Endothelial cell of umbilical vein (primary cell): ENCODE measurements at regions not wholly inside any gene's neighbourhood (a gene's known extent, or its start where the extent isn't known, plus 50 kb on each side); places are given as distances from the start of the nearest gene placed in this dataset.

Experiments used
- BruUV-seq: library from RNA; stranded (reverse); fragments of 400-500 nt; replicated peaks from 2 replicates; lab custom pipeline; 2021; lab: Mats Ljungman, UMichigan
- CTCF ChIA-PET: fragments of 300-600, 350-600 bp; sonication (Branson Sonifier 250); formaldehyde crosslinking; loops from one replicate; lab custom pipeline; 2021; ENCODE audit warnings: antibody characterized with exemption, inconsistent platforms; lab: Charles Lee
- POLR2A ChIA-PET: fragments of 300-600, 350-600 bp; sonication (Branson Sonifier 250); formaldehyde crosslinking; loops from one replicate; lab custom pipeline; 2021; ENCODE audit warnings: antibody characterized with exemption, inconsistent platforms; lab: Charles Lee
- DNase-seq: peaks from one replicate; pipeline ENCODE4 v3.0.0-alpha.2; 2011; ENCODE audit warnings: low read depth, low spot score
- FAIRE-seq: peaks from 2 replicates; lab custom pipeline; 2011; peaks lifted over from hg19 to GRCh38; lab: Jason Lieb, UNC
- H2AFZ ChIP-seq: 2 replicates; pipeline ENCODE4 v1.6.0; 2012; ENCODE audit warnings: low read depth, low read length, control low read depth, inconsistent platforms
- H3K27ac ChIP-seq: 2 replicates; pipeline ENCODE4 v1.5.1; 2011; ENCODE audit warnings: low read depth, mild to moderate bottlenecking, control low read depth, low read length, moderate library complexity; ENCODE audit not compliant: insufficient read depth
- H3K27me3 ChIP-seq, 2 experiments: 2 replicates each; pipeline versions ENCODE4 v1.6.0 to v1.6.1; 2011; ENCODE audit warnings: low read length in 2 of 2, mixed read lengths in 1 of 2; ENCODE audit not compliant: control insufficient read depth in 2 of 2, insufficient read depth in 2 of 2
- H3K36me3 ChIP-seq, 2 experiments: 2 replicates in 1 of 2; 3 replicates in 1 of 2; pipeline ENCODE4 v1.5.1; 2011; ENCODE audit warnings: low read length in 2 of 2, mild to moderate bottlenecking in 1 of 2, moderate library complexity in 1 of 2; ENCODE audit not compliant: control insufficient read depth in 2 of 2, insufficient read depth in 2 of 2; ENCODE audit errors: extremely low read depth in 1 of 2
- H3K4me1 ChIP-seq: 3 replicates; pipeline ENCODE4 v1.5.1; 2011; ENCODE audit warnings: mild to moderate bottlenecking, low read length; ENCODE audit not compliant: control insufficient read depth, insufficient read depth; ENCODE audit errors: extremely low read depth
- H3K4me2 ChIP-seq: 2 replicates; pipeline ENCODE4 v1.6.1; 2011; ENCODE audit warnings: low read length, control low read depth, mixed read lengths; ENCODE audit not compliant: insufficient read depth
- H3K4me3 ChIP-seq, 3 experiments: fragments of 200-600 bp in 1 of 3; sonication (generic), shearing (Covaris generic) in 1 of 3; replicated peaks in 1 of 3; 2 replicates each; pipeline ENCODE4 v1.5.1; 2011 to 2016; ENCODE audit warnings: control low read depth in 3 of 3, low read length in 3 of 3, mild to moderate bottlenecking in 2 of 3, inconsistent platforms in 1 of 3, low read depth in 1 of 3, moderate library complexity in 1 of 3; ENCODE audit not compliant: insufficient read depth in 1 of 3
- H3K79me2 ChIP-seq: 2 replicates; pipeline ENCODE4 v1.6.0; 2012; ENCODE audit warnings: low read length, inconsistent platforms; ENCODE audit not compliant: control insufficient read depth, insufficient read depth
- H3K9ac ChIP-seq: replicated peaks from 2 replicates; pipeline ENCODE3; 2011; ENCODE audit warnings: low read length, control low read depth; ENCODE audit not compliant: insufficient read depth; ENCODE audit errors: extremely low read depth
- H3K9me1 ChIP-seq: replicated peaks from 3 replicates; pipeline ENCODE4 v1.6.0; 2011; ENCODE audit warnings: mild to moderate bottlenecking, low read length; ENCODE audit not compliant: control insufficient read depth, insufficient read depth; ENCODE audit errors: extremely low read depth
- H3K9me3 ChIP-seq: replicated peaks from 2 replicates; pipeline ENCODE4 v1.5.1; 2012; ENCODE audit warnings: low read length, inconsistent platforms; ENCODE audit not compliant: control insufficient read depth, insufficient read depth
- H4K20me1 ChIP-seq: replicated peaks from 2 replicates; pipeline ENCODE3; 2011; ENCODE audit warnings: mild to moderate bottlenecking, low read length; ENCODE audit not compliant: control insufficient read depth, insufficient read depth; ENCODE audit errors: extremely low read depth
- EZH2 ChIP-seq: IDR thresholded peaks from 2 replicates; pipeline ENCODE4 v1.6.1; 2012; ENCODE audit warnings: borderline replicate concordance, low read depth, mild to moderate bottlenecking, moderate library complexity, low read length, inconsistent platforms; ENCODE audit not compliant: severe bottlenecking
- FOS ChIP-seq: IDR thresholded peaks from 2 replicates; pipeline ENCODE4 v1.6.1; 2011; ENCODE audit warnings: mild to moderate bottlenecking, low read length, moderate library complexity, borderline replicate concordance; ENCODE audit not compliant: insufficient read depth
- GATA2 ChIP-seq: IDR thresholded peaks from 2 replicates; pipeline ENCODE4 v1.7.0; 2011; ENCODE audit warnings: low read depth, mild to moderate bottlenecking, moderate library complexity, mixed read lengths, low read length; ENCODE audit not compliant: insufficient read length, insufficient read depth
- JUN ChIP-seq: IDR thresholded peaks from 2 replicates; pipeline ENCODE4 v1.6.1; 2011; ENCODE audit warnings: borderline replicate concordance, low read depth; ENCODE audit not compliant: insufficient read length, insufficient read depth
- MAX ChIP-seq: IDR thresholded peaks from 2 replicates; pipeline ENCODE4 v1.6.1; 2011; ENCODE audit not compliant: insufficient read depth, insufficient read length
- MYC ChIP-seq: IDR thresholded peaks from one replicate; pipeline ENCODE4 v1.6.1; 2011; ENCODE audit warnings: mild to moderate bottlenecking, low read depth, low read length
- POLR2A ChIP-seq: IDR thresholded peaks from 2 replicates; pipeline ENCODE4 v1.6.1; 2012; ENCODE audit warnings: low read depth, mild to moderate bottlenecking, control low read depth, low read length
- POLR2AphosphoS5 ChIP-seq: IDR thresholded peaks from 2 replicates; pipeline ENCODE4 v1.6.1; 2012; ENCODE audit warnings: low read depth, mild to moderate bottlenecking, control low read depth, low read length, moderate library complexity; ENCODE audit not compliant: insufficient read depth
- dilution Hi-C: fragments of 300-500 bp; cut with MboI; formaldehyde crosslinking; loops from one replicate; pipeline ENCODE4 v1.15.0; 2019; ENCODE audit warnings: low sequenced_read_pairs; ENCODE audit not compliant: extremely low pct_ligation_motif_present
- intact Hi-C: fragments of 100-400 bp; cut with micrococcal nuclease; formaldehyde crosslinking; loops from one replicate; pipeline ENCODE4 v1.10.0; 2022
- TF ChIP-seq, protein P1 (sequence below), 2 donors: IDR thresholded peaks; 1 replicate in 1 of 2; 2 replicates in 1 of 2; pipeline ENCODE4 v1.5.1; 2011; ENCODE audit warnings: low read length in 2 of 2, mild to moderate bottlenecking in 2 of 2, moderate library complexity in 2 of 2, control low read depth in 1 of 2, inconsistent platforms in 1 of 2, low read depth in 1 of 2; ENCODE audit not compliant: insufficient read depth in 1 of 2; ENCODE audit errors: extremely low read depth in 1 of 2

GRCh38 chr3:56919137-56919796 lies 117.5 kb upstream of the ARHGEF3 start:
- Histone ChIP-seq H3K27ac (no peak overlapping the region), H3K4me3 (no peak overlapping the region), H3K9me1 (no peaks in the 10 kb centered on the region), H3K27me3 (no peaks in the 10 kb centered on the region), H3K4me1 (peaks cover 50% of the 10 kb centered on the region), H3K36me3 (no peaks in the 10 kb centered on the region), H3K4me2 (no peak overlapping the region), H2AFZ (no peak overlapping the region), H3K79me2 (no peaks in the 10 kb centered on the region), H3K9ac (no peak overlapping the region), H3K9me3 (no peaks in the 10 kb centered on the region), H4K20me1 (no peaks in the 10 kb centered on the region)
- BruUV-seq = no TSS peak
- FAIRE-seq (no peak), DNase-seq (no peak)
- ChIA-PET CTCF (no interaction called here), POLR2A (no interaction called here)
- intact Hi-C loops (loop anchor here (5.0 kb wide), 1 partner anchor 42 kb away; no protein-coding TSS in a partner anchor), dilution Hi-C loops (no loop called here)
- TF ChIP-seq EZH2 (no peak), POLR2A (no peak), GATA2 (no peak), MAX (no peak), FOS (no peak), POLR2AphosphoS5 (no peak), JUN (no peak), MYC (no peak)
- TF ChIP-seq, protein P1, sequence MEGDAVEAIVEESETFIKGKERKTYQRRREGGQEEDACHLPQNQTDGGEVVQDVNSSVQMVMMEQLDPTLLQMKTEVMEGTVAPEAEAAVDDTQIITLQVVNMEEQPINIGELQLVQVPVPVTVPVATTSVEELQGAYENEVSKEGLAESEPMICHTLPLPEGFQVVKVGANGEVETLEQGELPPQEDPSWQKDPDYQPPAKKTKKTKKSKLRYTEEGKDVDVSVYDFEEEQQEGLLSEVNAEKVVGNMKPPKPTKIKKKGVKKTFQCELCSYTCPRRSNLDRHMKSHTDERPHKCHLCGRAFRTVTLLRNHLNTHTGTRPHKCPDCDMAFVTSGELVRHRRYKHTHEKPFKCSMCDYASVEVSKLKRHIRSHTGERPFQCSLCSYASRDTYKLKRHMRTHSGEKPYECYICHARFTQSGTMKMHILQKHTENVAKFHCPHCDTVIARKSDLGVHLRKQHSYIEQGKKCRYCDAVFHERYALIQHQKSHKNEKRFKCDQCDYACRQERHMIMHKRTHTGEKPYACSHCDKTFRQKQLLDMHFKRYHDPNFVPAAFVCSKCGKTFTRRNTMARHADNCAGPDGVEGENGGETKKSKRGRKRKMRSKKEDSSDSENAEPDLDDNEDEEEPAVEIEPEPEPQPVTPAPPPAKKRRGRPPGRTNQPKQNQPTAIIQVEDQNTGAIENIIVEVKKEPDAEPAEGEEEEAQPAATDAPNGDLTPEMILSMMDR (IDR thresholded peaks at IDR 0.05; ENCODE audit: extremely low read depth in 1 of 2, insufficient read depth in 1 of 2, low read depth in 1 of 2, low read length in 2 of 2) = no peak
